NOMO-1 treated with dmso at 0.1 percent for 144 hours (cell line): ENCODE measurements at regions not wholly inside any gene's neighbourhood (a gene's known extent, or its start where the extent isn't known, plus 50 kb on each side); places are given as distances from the start of the nearest gene placed in this dataset.

Experiments
- DNase-seq: peaks from one replicate; lab custom pipeline; 2025; ENCODE audit not compliant: unreplicated experiment; lab: John Stamatoyannopoulos, UW

DNA sequence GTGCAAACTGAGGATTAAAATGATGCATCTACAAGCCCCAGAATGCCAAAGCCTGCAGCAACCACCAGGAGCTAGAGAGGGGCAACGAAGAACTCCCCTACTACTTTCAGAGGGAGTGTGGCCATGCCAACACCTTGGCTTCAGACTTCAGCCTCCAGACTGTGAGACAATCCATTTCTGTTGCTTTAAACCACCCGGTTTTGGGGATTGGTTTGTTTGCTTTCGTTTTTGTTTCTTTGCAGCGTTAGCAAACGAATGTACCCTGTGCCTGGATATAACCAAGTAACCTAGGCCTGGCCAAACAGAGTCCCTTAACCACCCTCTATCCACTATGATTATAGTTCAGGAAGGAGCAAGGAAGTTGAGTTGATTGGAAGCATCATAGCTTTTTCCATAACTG is 171.2 kb upstream of the NCK2 start:
- DNase-seq = no peak

- peak; percentile 84 for DNase-seq
These were observed 172.7 kb upstream of the FHL2 start for GRCh38 chr2:105571445-105571987.

GRCh38 chr2:105570757-105571156 is 171.9 kb upstream of the FHL2 start:
- DNase-seq = no peak

- DNase-seq = no peak
These were observed 171.5 kb upstream of the FHL2 start for GRCh38 chr2:105570326-105570725.

DNA sequence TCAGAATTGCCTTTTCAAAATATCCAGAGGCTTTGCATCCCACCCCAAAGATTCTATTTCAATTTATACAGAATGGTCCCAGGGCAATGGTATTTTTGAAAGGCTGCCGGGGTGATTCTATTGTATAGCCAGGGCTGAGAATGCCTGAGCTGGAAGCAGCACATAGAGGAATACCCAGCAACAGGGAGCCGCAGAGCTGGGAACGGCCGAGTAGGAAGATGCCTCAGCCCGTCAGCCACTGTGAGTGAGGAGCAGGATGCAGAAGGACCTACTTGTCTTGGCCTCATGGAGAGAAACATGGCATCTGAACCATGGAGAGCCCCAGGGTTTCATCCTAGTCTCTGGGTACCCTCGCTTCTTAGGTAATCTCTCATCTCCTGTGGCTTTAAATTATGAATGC is 170.8 kb upstream of the FHL2 start:
- no peak for DNase-seq

DNA sequence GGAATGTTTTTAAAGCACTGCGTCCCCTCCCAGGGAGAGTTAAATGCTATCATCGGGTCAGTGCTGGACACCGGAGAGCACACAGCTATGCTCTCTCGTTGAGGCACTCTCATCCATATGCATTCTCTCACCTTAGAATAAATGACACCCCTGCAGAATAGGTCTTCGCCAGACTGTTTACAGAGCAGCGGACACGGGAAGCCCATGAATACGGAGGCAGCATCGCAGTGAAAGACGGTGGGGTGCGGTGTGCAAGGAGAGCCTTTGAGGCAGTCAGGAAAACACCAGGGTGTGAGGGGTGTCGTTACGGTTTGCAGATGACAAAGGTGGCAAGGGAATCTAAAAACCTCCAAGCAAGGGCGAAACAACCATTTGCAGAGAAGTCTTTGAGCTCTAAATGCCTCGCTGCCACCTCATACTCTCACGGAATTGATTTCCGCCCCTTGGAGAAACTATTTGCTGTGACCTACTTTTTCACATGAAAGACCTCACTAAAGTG is 169.2 kb upstream of the FHL2 start:
- DNase-seq = no peak

GRCh38 chr2:105563000-105563719 is 164.3 kb upstream of the FHL2 start:
- DNase-seq = no peak

GRCh38 chr2:105561401-105561800 is 162.6 kb upstream of the FHL2 start:
- DNase-seq = no peak

- no peak for DNase-seq
These were observed 161.3 kb upstream of the FHL2 start for GRCh38 chr2:105560157-105560556.

GRCh38 chr2:105557021-105557920 is 158.4 kb upstream of the FHL2 start:
- no peak for DNase-seq

DNA sequence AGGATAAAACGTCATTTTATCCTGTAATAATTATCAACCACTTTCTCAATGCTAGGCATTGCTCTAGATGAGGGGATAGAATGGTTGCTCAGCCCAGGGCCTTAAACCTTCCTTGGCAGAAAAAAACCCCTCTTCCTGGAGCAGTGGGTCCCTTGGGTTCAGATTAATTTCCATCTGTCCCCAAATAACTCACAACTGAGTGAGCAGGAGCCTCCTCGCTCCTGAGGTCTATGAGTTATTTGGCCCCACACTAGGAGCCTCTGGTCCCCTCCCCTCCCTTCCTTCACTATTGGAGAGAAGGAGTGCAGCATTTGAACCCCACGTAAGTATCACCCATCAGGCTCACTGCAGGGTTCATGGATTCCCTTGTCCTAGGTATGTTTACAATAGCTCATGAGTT is 157.5 kb upstream of the FHL2 start:
- DNase-seq = no peak

GRCh38 chr2:105554235-105554634 is 155.4 kb upstream of the FHL2 start:
- DNase-seq = no peak

DNA sequence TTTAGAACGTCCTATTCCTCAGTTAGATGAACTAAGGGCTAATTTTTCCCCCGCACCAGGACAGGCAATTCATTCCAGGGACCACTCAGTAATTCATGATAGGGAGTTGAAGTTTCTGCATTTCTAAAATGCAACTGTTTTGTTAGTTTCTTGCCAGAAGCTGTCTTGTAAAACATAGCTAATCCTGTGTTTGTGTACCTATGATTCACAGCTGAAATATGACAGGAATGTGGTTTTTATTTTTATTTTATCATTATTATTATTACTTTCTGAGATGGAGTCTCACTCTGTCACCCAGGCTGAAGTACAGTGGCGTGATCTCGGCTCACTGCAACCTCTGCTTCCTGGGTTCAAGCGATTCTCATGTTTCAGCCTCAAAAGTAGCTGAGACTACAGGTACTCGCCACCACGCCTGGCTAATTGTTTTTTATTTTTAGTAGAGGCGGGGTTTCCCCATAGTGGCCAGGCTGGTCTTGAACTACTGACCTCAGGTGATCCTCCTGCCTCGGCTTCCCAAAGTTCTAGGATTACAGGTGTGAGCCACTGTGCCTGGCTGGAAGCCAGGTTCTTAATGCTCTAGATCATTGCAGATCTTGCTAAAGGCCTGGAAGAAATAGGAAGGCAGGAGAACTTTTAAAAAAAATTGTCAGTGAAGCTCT is 154.8 kb upstream of the FHL2 start:
- DNase-seq = no peak

- no peak for DNase-seq
These were observed 147.8 kb upstream of the FHL2 start for GRCh38 chr2:105546628-105546974.

GRCh38 chr2:105545730-105546627 is 147.1 kb upstream of the FHL2 start:
- DNase-seq = peak; percentile 17

GRCh38 chr2:105544591-105545377 is 145.9 kb upstream of the FHL2 start:
- no peak for DNase-seq

GRCh38 chr2:105541189-105542050 is 142.6 kb upstream of the FHL2 start:
- DNase-seq = no peak

- no peak for DNase-seq
These were observed 141.8 kb upstream of the FHL2 start for GRCh38 chr2:105540642-105541041.

GRCh38 chr2:105539331-105539730 is 140.5 kb upstream of the FHL2 start:
- DNase-seq = no peak
